ENCODE measurements at regions not wholly inside any gene's neighbourhood (a gene's known extent, or its start where the extent isn't known, plus 50 kb on each side); places are given as distances from the start of the nearest gene placed in this dataset.

DNA sequence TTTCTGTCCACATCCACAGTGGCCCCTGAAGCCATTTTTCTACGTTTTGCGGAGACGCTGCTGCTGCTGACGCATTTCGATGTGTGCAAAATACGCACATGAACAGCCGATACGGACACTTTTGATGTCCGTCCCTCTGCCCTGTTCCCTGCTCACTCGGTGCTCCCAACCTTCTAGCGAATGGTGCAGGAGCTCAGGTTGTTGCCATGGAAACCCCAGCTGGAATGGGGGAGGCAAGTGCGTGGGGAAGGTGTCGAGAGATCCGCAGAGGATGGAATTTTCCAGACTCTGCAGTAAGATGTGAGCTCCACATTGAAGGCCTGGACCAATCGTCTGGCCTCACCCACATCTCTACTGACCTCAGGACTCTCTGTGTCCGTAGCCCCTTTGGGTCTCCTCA lies 109.2 kb upstream of the USP29 start:
- DNase-seq = no peak
- TF ChIP-seq, protein P1, sequence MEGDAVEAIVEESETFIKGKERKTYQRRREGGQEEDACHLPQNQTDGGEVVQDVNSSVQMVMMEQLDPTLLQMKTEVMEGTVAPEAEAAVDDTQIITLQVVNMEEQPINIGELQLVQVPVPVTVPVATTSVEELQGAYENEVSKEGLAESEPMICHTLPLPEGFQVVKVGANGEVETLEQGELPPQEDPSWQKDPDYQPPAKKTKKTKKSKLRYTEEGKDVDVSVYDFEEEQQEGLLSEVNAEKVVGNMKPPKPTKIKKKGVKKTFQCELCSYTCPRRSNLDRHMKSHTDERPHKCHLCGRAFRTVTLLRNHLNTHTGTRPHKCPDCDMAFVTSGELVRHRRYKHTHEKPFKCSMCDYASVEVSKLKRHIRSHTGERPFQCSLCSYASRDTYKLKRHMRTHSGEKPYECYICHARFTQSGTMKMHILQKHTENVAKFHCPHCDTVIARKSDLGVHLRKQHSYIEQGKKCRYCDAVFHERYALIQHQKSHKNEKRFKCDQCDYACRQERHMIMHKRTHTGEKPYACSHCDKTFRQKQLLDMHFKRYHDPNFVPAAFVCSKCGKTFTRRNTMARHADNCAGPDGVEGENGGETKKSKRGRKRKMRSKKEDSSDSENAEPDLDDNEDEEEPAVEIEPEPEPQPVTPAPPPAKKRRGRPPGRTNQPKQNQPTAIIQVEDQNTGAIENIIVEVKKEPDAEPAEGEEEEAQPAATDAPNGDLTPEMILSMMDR (IDR thresholded peaks at IDR 0.05) = no peak
- TF ChIP-seq POLR2A (IDR thresholded peaks at IDR 0.05) = no peak
- H3K4me3 ChIP-seq = no peak overlapping the region

DNA sequence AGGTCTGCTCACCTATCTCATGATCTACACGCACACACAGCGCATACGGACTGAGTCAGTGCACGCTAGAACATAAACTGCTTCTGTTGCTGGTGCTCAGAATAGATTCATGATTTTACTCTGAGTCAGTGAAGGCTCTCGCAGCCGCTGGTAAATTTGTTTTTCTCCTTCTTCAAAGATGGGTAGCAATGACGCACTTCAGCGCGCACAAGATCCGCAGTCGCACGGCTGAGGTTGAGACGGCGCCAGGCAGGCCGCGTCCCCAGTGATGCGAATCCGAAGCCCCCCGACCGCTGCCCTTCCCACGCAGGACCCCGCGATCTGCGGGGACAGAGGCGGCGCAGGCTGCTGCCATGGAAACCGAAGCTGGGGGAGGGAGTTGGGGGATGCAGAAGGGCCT lies 103.7 kb upstream of the USP29 start:
- no peak overlapping the region for H3K27ac ChIP-seq
- no peaks in the 10 kb centered on the region for H3K27me3 ChIP-seq
- H3K4me1 ChIP-seq = no peaks in the 10 kb centered on the region
- ATAC-seq = no peak
- TF ChIP-seq POLR2A (IDR thresholded peaks at IDR 0.05) = no peak
- TF ChIP-seq, protein P1 (IDR thresholded peaks at IDR 0.05) = no peak
- peaks cover 0 to 7% (median 0%) of the 10 kb centered on the region in 3 donors for H3K9me3 ChIP-seq
- no peak for DNase-seq
- 79 to 85% methylated on average over 20 to 27 of the region's 27 CpGs for WGBS, 2 donors
- intact Hi-C loops (cut with DNase I) = no loop called here
- H3K4me3 ChIP-seq = no peak overlapping the region
- H3K36me3 ChIP-seq (replicated peaks in 1 of 2; ENCODE audit: insufficient read depth in 1 of 2, low read depth in 2 of 2) = no peaks in the 10 kb centered on the region

More for the DNA sequence above, 109.2 kb upstream of the USP29 start:
- Histone ChIP-seq H3K36me3 (replicated peaks in 1 of 2; ENCODE audit: insufficient read depth in 1 of 2, low read depth in 2 of 2) (no peaks in the 10 kb centered on the region), H3K27ac (no peak overlapping the region), H3K9me3 (no peaks in the 10 kb centered on the region), H3K4me1 (no peaks in the 10 kb centered on the region), H3K27me3 (no peaks in the 10 kb centered on the region)
- intact Hi-C loops (cut with DNase I) = no loop called here
- ATAC-seq = no peak
- 56 to 63% methylated on average over 16 of the region's 16 CpGs for WGBS, 2 donors

DNA sequence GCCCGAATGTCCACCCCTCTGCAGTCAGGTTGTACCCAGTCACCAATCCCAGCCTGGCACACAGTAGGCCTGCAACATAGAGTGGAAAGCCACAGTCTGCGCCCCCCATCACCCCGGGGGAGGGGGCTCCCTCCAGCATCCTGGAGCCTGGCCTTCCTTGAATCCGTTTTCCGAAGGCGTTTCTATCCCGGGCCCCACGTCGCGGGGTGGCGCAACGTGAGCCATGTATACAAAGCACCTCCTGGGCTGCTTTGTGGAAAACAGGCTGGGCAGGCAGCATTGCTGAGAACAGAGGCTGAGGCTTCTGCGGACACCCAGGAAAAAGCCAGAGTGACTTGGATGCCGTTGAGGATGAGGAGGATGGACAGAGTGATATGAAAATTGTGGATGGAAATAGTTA lies 103.3 kb upstream of the USP29 start:
- H3K9me3 ChIP-seq = peaks cover 0 to 7% (median 0%) of the 10 kb centered on the region in 3 donors
- intact Hi-C loops (cut with DNase I) = no loop called here
- WGBS, 2 donors = 54 to 55% methylated on average over 13 to 14 of the region's 14 CpGs
- no peaks in the 10 kb centered on the region for H3K27me3 ChIP-seq
- H3K4me1 ChIP-seq = no peaks in the 10 kb centered on the region
- TF ChIP-seq, protein P1 (IDR thresholded peaks at IDR 0.05) = no peak
- no peak for TF ChIP-seq POLR2A (IDR thresholded peaks at IDR 0.05)
- no peak overlapping the region for H3K4me3 ChIP-seq
- H3K27ac ChIP-seq = no peak overlapping the region
- no peaks in the 10 kb centered on the region for H3K36me3 ChIP-seq (replicated peaks in 1 of 2; ENCODE audit: insufficient read depth in 1 of 2, low read depth in 2 of 2)
- DNase-seq = no peak
- ATAC-seq = no peak

DNA sequence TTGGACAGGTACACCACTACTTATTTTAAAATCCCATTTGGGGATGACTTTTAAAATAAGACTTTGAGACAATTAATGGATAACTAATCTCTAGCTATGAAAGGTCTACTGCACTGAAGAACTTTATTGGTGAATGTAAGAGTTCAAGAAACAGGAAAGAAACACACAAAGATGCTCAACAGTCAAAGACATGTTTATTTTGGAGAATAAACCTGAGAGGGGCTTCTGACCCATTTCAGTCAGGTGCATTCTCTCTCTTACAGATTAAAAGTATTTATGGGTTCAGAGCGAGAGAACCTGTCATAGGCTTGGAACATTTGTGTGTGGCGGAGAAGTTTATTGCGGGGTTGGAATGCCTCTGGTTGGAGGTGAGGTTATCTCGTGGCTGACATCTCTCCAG lies 94.3 kb upstream of the USP29 start:
- no peak overlapping the region for H3K27ac ChIP-seq
- H3K36me3 ChIP-seq (replicated peaks in 1 of 2; ENCODE audit: insufficient read depth in 1 of 2, low read depth in 2 of 2) = no peaks in the 10 kb centered on the region
- no peak for ATAC-seq
- TF ChIP-seq POLR2A (IDR thresholded peaks at IDR 0.05) = no peak
- TF ChIP-seq, protein P1 (IDR thresholded peaks at IDR 0.05) = no peak
- DNase-seq = no peak
- peaks cover 0 to 2% (median 0%) of the 10 kb centered on the region in 3 donors for H3K9me3 ChIP-seq
- H3K4me1 ChIP-seq = no peaks in the 10 kb centered on the region
- H3K27me3 ChIP-seq = no peaks in the 10 kb centered on the region
- WGBS, 2 donors = 72 to 73% methylated on average over 4 of the region's 4 CpGs
- intact Hi-C loops (cut with DNase I) = no loop called here
- H3K4me3 ChIP-seq = no peak overlapping the region

DNA sequence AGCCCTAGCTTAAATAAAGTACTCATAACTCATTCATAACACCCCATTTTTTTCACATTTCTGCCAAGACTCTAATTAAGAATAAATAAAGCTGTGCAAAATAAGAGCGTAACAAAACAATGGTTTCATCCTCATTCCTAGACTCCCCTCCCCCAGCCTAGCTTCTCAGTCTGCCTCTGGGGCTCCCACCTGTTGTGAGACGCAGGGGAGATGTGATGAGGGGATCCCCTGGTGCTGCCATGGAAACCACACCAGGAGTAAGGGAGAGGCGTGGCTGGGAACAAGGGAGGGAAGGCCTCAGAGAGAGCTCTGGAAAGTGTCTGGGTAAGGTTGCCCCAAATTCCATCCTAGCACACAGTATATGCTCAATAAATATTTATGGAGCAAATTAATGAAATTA lies 93.3 kb upstream of the USP29 start:
- no peaks in the 10 kb centered on the region for H3K27me3 ChIP-seq

More for the DNA sequence above, 93.3 kb upstream of the USP29 start:
- Histone ChIP-seq H3K4me1 (no peaks in the 10 kb centered on the region), H3K4me3 (no peak overlapping the region), H3K27ac (no peak overlapping the region), H3K36me3 (replicated peaks in 1 of 2; ENCODE audit: insufficient read depth in 1 of 2, low read depth in 2 of 2) (no peaks in the 10 kb centered on the region), H3K9me3 (peaks cover 0 to 6% (median 0%) of the 10 kb centered on the region in 3 donors)
- ATAC-seq (no peak), DNase-seq (no peak)
- TF ChIP-seq POLR2A (IDR thresholded peaks at IDR 0.05) = no peak
- TF ChIP-seq, protein P1 (IDR thresholded peaks at IDR 0.05) = no peak
- intact Hi-C loops (cut with DNase I) = no loop called here
- 53 to 86% methylated on average over 3 of the region's 3 CpGs for WGBS, 2 donors

Measured in body of pancreas (tissue), 4 donors.